ENCODE measurements at regions not wholly inside any gene's neighbourhood (a gene's known extent, or its start where the extent isn't known, plus 50 kb on each side); places are given as distances from the start of the nearest gene placed in this dataset.
"Not testable (repeated sequence)": the region's sequence is repeated elsewhere in the genome, so short reads cannot be mapped to it uniquely, and the experiment has no call there.

GRCh38 chr9:75803130-75803529, 87.3 kb upstream of the PCSK5 start:
- DNase-seq: peak; percentile 68

- DNase-seq: no peak
Observed at GRCh38 chr9:75810063-75810462, 80.4 kb upstream of the PCSK5 start.

GRCh38 chr9:75811692-75812091, 78.8 kb upstream of the PCSK5 start:
- DNase-seq: no peak

- peak; percentile 20 for DNase-seq
Observed at GRCh38 chr9:75812141-75812540, 78.3 kb upstream of the PCSK5 start.

- peak; percentile 69 for DNase-seq
Observed at GRCh38 chr9:75814667-75815066, 75.8 kb upstream of the PCSK5 start.

GRCh38 chr9:75820471-75821115, 69.9 kb upstream of the PCSK5 start:
- DNase-seq: not testable (repeated sequence)

- DNase-seq: peak; percentile 65
Observed at GRCh38 chr9:75823151-75823550, 67.3 kb upstream of the PCSK5 start.

- DNase-seq: peak; percentile 30
Observed at GRCh38 chr9:75824816-75825568, 65.5 kb upstream of the PCSK5 start.

- DNase-seq: no peak
Observed at GRCh38 chr9:75826314-75826713, 64.2 kb upstream of the PCSK5 start.

GRCh38 chr9:75830303-75830702, 60.2 kb upstream of the PCSK5 start:
- no peak for DNase-seq

- no peak for DNase-seq
Observed at GRCh38 chr9:75833778-75834177, 56.7 kb upstream of the PCSK5 start.

- DNase-seq: no peak
Observed at GRCh38 chr9:75834878-75835277, 55.6 kb upstream of the PCSK5 start.
